ENCODE measurements at regions not wholly inside any gene's neighbourhood (a gene's known extent, or its start where the extent isn't known, plus 50 kb on each side); places are given as distances from the start of the nearest gene placed in this dataset.

DNA sequence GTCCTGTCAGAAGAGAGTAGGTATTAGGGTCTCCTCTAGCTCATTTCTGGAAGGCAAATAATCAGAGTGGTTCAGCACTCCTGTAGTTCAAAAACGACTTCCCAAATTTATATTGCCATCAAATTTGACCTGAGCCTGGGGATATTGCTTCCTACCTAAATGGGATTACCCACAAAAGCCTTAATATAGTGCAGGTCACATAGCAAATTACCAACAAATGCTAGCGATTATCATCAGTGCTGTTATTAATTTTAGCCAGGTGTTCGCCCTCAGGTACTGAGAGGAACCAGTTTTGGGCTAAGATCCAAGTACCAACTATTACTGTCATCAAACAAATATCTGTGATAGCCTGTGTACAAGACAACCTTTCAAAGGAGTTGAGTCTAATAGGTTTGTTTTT, 661.8 kb upstream of the PTBP2 start:
- intact Hi-C loops (cut with DNase I) = no loop called here
- no peak for DNase-seq

DNA sequence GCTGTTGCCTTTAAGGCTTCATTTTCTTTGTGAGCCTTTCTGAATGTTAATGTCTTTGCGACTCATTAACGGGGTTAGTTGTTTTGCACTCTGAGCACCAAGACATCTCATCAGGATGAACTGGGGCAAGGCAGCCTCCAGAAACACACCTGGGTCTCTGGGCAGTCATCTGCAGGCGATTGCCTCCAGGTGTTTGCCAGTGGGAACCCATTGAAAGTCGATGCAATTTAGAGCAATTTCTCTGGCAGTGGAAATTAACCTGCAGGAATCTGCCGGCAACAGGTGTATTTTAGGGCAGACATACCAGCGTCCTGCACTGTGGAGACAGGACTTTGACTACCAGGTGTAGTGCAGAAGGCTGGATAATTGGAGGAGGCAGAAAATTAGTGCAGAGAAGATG, 661.0 kb upstream of the PTBP2 start:
- intact Hi-C loops (cut with DNase I) = no loop called here
- DNase-seq = no peak

DNA sequence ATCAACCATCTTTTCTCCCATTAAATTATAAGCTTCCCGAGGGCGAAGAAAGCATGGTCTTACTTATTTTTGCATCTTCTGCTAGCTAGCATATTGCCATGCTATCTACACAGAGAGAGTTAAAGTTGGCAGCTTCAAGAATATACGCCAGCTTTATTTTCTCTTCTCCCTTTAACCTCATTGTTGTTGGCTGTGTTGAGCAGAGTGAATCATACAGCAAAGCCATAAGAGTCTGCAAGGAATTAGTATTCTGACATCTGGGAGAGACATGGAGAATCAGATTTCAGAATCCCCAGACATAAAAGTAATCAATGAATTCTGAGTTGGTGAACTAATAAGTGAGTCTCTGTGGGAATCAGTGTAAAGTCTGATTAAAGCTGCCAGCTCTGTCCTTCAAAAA, 649.6 kb upstream of the PTBP2 start:
- intact Hi-C loops (cut with DNase I) = no loop called here
- DNase-seq = no peak

DNA sequence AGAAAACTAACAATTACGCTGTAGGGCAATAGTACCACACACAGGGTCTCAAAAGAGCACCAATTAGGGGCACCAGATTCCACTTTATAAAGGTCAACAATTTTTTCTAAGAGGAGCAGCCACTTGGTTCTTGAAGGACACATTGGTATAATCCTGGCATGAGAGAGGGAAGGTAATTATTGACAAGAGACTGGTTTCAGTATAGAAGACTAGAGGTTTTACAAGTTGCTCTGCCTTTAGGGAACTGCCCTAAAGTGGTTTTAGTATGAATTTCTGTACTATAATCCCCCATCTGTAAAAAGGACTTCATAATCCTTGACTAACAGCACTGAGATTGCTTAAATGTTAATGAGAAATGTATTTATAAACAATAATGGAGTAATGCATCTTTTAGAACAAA, 648.5 kb upstream of the PTBP2 start:
- DNase-seq = no peak
- intact Hi-C loops (cut with DNase I) = no loop called here

DNA sequence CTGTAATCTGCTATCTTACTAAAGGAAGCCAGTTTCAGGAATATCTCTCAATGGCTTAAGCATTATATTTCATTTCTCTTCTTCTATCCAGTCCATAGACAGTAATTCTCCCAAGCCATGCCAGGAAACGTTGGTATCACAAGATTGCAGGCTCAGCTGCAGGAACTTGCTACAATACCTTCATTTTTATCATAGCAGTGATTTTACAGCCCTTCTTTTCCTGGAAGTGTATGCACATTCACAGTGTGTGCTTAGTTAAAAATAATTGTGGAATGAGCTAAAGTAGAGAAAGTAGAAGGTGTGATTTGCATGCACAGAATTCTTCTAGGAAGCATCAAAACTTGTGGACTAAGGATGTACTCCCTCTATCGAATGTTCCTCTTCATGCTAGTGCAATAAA, 647.2 kb upstream of the PTBP2 start:
- DNase-seq = no peak
- intact Hi-C loops (cut with DNase I) = no loop called here

DNA sequence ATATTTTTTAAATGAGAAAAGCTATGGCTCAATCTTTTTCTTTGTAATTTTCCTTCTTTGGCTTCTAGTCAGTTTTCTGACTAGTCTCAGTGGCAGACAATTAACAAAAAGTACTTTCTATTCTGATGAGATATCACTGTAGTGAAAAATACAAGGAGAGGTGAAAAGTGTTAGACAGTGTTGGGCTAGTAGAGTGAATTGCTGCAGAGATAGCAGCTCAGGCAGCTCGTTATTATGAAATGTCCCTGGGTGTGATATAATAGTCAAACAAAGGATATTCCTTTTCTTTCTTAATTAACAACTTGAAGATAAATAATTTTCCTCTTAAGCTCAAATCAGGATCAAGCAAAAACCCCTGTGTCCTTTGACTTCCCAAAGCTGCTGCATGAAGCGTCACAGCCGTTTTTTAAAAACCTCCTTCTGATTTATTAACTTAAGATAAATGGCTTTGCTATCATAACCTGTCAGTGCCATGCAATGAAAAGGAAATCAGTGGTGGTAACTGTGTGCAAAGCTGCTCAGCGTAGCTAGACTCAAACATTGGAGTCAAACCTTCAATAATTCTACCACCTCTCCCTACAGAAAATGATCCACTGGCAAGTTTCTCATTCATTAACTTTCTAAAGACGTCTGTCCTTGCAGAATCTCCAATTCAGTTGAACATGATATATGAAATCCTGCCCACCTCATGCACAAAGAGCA, 646.6 kb upstream of the PTBP2 start:
- DNase-seq = no peak
- intact Hi-C loops (cut with DNase I) = no loop called here

DNA sequence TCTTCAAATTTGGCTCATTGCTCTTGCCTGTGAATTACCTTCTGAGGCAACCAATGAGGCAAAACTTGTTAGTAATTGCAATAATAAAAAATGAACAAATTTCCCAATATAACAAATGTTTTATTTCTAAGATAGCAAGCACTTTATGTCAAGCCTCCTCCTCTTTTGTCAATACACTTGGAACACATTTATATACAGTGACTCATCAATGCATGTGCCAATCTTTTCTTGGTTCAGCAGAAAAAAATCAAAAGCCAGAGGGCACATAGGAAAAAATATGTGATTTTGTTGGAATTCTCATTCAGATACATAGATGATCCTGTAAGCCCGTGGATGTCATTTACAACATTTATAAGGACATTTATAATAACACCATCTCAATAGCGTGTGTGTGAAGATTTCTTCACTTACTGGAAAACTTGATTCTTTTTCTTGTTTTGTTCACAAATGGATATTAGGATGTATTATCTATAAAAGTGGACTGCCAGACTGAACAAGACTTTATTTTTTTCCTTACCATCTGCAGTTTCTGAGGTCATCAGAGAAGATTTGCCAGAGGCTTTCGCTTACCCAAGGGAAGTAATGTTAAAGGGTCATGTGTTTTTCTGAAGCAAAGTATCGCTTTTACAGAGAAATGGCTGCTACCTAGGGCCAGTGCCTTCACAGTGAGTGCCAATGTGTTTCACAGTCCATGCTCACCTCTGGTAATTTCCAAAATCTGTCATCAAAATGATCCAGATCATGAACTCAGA, 645.7 kb upstream of the PTBP2 start:
- intact Hi-C loops (cut with DNase I) = no loop called here
- DNase-seq = no peak

DNA sequence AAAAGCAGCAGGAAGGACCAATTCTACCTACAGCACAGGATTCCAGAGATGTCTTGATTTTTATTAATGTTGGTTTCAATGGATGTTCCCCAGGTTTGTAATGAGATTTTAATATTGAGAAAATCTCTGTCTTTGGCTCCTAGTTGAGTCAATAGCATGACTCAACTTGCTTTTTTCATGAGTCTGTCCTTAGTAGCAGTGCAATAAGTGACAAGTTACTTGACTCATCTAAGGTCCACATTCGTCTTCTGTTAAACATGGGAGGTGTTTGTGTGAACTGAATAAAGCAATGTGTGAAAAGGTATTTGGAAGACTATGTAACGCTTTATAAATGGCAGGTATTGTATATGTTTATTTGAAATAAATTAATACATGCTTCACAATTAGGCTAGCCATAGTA, 645.0 kb upstream of the PTBP2 start:
- no peak for DNase-seq
- intact Hi-C loops (cut with DNase I) = no loop called here

DNA sequence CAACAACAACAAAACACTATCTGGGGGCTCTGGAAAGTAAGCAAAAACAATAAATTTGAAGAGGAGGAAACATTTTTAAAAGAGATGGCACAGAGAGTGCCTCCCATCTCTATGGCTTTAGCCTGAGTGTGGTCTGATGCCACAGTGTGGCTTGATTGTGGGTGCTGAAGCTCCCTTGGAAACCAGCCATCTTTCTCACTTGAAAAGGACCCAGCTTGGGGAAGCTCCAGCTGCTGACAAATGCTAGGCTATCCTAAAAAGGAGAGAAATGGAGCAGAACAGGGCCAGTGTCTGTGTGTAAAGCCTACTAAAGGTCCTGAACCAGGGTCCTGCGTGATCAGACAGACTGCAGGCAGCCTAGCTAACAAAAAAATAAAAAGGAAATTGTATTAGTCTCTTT, 642.0 kb upstream of the PTBP2 start:
- intact Hi-C loops (cut with DNase I) = no loop called here
- DNase-seq = no peak

DNA sequence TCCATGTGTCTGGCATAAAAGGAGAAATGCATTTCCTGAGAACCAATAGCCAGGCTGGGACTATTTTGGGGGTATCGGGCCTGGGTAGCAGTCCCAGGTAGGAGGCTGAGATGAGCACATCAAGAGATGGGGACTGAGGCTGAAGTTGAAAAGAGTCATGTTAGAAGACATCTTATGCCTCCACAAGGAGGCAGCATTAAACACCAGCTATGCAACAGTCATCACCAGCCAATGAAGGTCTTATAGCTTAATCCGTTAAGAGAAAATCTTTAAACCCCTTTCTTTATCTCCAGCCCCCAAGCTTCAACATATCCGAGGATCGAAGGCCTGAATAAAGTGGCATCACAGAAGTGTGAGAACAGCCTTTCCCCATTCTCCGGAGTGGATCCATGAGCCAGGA, 640.7 kb upstream of the PTBP2 start:
- DNase-seq = no peak
- intact Hi-C loops (cut with DNase I) = no loop called here

DNA sequence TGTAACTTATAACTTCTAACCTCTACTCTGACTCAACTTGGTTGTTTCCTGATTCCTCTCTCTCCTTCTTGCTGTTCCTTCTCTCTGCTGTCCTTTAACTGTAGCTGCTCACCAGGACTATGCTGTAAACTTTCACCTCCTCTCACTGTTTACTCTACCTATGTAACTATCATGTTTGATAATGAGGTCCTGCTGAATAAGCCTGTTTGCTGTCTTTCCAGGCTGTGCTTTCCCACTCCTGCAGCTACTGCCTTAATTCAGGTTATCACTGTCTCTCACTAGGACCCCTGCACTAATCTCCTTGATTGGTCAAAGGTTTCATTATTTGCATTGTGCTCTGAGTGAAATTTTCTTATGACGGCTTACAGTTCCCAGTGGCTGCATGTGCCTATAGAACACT, 633.9 kb upstream of the PTBP2 start:
- intact Hi-C loops (cut with DNase I) = no loop called here
- DNase-seq = no peak

DNA sequence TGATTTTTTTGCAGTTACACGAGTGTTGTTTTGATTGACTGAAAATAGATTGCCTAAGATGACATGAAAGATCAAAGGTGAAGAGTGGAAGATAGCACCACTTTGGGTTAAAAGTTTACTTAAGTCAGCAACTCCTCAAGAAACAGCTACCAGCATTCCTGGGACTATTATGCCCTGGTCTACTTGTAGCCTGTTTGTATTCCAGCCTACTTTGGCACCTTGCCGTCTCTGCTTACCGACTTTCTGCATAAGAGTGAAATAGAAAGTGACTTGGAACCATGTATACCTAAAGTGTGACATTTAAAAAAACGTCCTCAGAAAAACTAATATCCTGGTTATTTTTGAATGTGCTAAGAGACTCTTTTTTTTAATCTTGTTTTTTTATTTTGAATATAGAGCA, 631.5 kb upstream of the PTBP2 start:
- intact Hi-C loops (cut with DNase I) = no loop called here
- DNase-seq = no peak

DNA sequence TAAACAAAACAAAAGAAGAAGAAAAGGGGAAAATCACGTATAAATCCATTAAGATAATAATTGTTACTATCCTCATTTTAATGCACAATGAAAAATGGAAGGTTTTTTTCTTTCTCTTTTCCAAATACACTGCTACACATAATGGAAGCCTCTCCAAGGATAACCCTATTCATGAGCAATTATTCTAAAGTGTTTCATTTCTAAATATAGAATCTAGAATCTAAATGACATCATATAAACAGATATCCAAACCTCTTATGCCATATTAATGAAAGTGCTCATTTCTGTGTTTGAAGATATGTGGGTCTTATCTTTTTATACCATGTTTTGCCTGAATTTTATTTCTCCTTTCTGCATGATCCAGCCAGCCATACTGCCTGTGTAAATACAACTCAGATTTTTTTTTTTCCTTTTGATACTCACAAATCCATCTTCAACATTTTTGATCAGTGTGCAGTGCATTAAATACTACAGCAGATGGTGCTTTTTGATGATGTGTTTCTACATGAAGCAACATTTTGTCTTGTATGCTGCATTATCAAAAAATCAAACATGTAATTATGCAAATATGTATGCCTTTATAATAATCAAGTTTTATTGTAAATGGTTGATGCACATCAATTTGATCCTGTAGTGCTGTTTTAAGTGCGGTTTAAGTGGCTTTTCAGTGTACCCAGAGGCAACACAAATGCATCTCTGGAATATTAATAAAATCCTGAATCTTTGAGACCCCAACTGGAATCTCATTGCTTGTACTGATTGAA, 625.6 kb upstream of the PTBP2 start:
- intact Hi-C loops (cut with DNase I) = no loop called here
- no peak for DNase-seq

DNA sequence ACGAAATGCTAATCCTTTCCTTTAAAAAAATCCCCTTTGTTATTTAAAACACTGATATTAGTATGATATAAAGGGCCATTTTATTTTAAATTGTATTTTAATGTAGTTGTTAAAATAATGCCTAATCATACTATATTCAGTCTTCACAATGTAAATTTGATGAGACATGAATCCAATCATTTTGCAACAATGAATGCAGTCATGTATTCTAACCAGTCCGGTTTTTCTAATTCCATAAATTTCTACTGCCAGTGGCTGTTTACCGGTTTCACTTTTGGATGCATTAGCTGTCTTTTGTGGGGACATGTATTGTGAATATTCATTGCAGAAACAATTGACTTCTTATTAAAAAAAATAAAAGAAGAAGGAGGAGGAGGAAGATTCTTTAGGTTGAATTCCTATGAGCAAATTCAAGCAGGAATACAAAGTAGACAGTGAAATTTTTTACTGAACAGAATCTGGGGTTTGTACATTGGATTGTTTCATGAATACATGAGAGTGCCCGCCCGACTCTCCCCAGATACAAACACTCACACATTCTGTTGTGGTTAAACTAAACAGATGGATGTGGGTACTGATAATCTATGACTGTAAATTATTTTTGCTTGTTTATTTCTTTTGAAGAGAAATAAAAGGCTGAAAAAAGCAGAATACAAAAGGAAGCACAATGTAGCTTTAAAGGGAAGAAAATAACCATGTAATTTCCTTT, 624.8 kb upstream of the PTBP2 start:
- DNase-seq = no peak
- intact Hi-C loops (cut with DNase I) = no loop called here

DNA sequence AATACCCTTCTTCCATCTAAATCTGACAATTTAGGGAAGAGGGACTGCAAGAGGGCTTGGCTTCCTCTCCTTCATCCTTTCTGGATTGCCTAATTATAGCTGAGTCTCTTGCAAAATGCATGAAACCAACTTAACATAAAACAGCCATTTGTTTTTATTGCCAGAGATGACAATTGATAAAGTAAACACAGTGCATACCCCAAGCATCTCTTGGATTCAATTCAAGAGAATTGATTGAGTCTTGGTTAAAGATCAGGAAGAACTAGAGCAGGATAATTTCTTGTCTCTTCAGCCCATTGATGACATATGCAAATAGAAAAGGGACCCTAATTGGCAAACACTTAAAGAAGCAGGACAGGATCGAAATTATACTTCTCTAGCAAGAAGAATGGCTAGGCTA, 617.1 kb upstream of the PTBP2 start:
- intact Hi-C loops (cut with DNase I) = no loop called here
- no peak for DNase-seq

DNA sequence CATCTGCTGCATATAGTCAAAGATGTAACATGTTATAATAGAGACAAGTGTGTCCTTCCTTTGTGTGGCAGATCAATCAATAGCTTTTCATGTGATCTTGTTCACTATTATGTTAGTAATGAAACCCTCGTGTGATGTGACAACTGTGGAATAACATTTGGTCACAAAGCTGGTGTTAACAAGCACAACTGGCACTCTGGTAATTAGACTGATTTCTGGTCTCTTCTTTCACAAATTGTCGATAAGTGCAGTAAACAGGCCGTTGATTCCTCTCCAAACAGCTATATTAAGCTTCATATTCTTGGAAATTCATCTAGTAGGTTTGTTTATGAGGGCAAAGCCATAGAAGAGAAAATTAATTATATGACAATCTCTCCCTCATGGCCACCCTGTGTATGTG, 616.7 kb upstream of the PTBP2 start:
- intact Hi-C loops (cut with DNase I) = no loop called here

DNA sequence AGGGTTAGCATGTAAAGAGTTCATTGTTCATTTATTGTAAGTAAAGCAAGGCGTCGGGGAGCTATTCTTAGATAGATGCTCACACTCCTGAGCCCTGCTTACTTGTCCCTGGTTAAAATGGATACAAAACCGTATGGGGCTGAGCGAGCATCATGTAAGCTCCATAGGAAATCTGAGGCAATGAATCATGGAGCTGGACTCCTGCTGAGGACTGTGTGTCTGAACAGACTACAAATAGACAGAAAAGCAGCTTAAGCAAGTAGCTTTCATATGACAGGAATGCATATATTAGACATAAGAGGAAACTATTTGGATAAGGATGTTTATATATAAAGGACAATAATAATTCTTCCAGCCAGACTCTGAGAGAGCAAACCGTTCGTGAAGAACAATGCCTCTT, 604.9 kb upstream of the PTBP2 start:
- intact Hi-C loops (cut with DNase I) = no loop called here
- DNase-seq = no peak

More for the DNA sequence above, 616.7 kb upstream of the PTBP2 start:
- DNase-seq = no peak

DNA sequence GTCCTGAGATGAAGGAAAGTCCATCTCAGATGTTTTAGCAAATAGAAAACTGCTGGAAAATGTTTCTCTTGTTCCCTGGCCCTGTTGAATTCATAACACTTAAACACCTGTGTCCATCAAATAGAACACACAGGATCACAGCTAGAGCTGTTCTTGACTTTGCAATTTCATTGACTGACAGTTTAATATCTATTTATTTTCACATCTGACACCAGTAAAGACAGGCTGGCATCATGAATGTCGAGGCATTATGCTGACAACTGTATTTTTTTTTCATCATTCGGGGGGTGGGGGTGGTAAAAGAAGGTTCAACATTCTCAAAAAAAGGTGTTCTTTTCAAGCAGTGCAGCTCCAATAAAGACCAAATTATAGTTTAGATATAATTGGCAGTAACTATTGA, 591.2 kb upstream of the PTBP2 start:
- DNase-seq = no peak
- intact Hi-C loops (cut with DNase I) = no loop called here

DNA sequence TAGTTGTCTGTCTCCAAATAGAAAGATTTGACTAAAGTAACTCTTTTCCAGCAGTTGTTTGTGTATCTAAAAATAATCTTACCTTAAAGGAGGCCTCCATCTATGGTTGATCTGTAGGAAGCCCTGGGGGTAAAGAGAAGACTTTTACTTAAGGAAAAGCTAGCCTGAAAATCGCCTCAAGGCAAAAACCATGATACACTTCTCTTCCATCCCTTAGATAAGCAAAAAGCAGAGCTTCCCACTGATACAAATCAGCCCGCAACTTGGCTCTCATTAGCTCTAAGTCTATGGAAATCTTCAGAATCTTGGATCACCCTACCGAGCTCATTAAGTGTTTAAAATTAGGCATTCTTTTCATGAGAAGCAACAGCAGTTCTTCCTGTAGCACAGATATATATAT, 576.9 kb upstream of the PTBP2 start:
- intact Hi-C loops (cut with DNase I) = no loop called here
- DNase-seq = no peak

DNA sequence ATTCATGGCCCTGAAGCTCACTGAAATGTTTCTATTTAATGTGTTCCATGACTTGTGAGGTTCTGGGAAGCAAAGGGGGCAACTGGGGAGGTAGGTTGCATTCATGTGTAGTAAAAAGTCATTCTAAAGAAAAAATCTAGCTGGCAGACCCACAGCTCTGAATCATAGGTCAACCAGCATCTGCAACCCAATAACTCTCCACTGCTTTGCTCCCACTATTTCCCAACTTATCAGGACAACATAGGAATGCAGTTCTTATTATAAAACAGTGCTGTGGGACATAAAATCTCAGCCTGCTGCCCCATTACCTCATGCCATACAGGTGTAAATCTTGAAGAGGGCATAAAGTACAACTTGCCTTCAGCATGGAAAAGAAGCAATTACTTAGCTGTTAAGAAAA, 576.1 kb upstream of the PTBP2 start:
- intact Hi-C loops (cut with DNase I) = no loop called here
- DNase-seq = no peak

All from head of caudate nucleus (tissue), 42 donors.